ENCODE measurements at regions not wholly inside any gene's neighbourhood (a gene's known extent, or its start where the extent isn't known, plus 50 kb on each side); places are given as distances from the start of the nearest gene placed in this dataset.
"Not testable (repeated sequence)": the region's sequence is repeated elsewhere in the genome, so short reads cannot be mapped to it uniquely, and the experiment has no call there.

DNA sequence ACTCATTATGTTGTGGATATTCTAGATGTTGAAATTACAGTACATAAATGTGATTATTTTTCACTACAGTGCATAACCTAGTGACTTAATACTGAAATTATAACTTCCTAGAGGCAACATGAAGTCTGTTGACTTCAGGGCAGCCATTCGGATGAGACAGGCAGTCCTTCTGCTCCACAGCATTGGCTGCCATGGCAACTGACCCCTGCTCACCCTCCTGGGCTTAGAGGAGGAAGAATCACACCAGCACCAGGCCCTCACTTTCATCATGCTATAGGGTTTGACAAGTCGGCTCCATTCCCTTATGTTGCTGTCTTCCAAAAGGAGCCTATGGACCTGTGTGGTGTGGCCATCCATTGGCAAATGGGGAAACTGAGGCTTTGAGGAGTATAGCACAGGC, 233.5 kb upstream of the TMEM132C start:
- no peak for FAIRE-seq
- TF ChIP-seq, protein P1, sequence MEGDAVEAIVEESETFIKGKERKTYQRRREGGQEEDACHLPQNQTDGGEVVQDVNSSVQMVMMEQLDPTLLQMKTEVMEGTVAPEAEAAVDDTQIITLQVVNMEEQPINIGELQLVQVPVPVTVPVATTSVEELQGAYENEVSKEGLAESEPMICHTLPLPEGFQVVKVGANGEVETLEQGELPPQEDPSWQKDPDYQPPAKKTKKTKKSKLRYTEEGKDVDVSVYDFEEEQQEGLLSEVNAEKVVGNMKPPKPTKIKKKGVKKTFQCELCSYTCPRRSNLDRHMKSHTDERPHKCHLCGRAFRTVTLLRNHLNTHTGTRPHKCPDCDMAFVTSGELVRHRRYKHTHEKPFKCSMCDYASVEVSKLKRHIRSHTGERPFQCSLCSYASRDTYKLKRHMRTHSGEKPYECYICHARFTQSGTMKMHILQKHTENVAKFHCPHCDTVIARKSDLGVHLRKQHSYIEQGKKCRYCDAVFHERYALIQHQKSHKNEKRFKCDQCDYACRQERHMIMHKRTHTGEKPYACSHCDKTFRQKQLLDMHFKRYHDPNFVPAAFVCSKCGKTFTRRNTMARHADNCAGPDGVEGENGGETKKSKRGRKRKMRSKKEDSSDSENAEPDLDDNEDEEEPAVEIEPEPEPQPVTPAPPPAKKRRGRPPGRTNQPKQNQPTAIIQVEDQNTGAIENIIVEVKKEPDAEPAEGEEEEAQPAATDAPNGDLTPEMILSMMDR (IDR thresholded peaks at IDR 0.05; ENCODE audit: insufficient read depth, missing control alignments): no peak
- DNase-seq (ENCODE audit: insufficient read length, low spot score): no peak

DNA sequence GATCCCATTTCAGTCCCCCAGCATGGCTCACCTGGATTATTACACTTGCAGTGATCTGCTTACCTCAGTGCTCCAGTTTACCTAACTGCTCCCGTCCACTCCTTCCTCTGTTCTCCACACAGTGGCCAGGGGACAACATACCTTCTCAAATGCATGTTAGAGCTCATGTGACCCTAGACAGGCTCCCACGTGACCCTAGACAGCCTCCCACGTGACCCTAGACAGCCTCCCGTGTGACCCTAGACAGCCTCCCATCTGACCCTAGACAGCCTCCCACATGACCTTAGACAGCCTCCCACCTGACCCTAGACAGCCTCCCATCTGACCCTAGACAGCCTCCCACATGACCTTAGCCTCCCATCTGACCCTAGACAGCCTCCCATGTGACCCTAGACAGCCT, 226.0 kb upstream of the TMEM132C start:
- FAIRE-seq (no peak), DNase-seq (ENCODE audit: insufficient read length, low spot score) (no peak)
- TF ChIP-seq, protein P1 (IDR thresholded peaks at IDR 0.05; ENCODE audit: insufficient read depth, missing control alignments): no peak

DNA sequence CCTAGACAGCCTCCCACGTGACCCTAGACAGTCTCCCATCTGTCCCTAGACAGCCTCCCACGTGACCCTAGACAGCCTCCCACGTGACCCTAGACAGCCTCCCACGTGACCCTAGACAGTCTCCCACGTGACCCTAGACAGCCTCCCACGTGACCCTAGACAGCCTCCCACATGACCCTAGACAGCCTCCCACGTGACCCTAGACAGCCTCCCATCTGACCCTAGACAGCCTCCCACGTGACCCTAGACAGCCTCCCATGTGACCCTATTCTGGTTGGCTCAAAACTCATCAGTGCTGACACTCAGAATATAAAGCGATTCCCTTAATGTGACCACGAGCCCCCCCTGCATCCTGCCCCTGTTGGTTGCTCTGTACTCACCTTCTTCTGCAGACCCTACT, 224.7 kb upstream of the TMEM132C start:
- DNase-seq (ENCODE audit: insufficient read length, low spot score): not testable (repeated sequence)

DNA sequence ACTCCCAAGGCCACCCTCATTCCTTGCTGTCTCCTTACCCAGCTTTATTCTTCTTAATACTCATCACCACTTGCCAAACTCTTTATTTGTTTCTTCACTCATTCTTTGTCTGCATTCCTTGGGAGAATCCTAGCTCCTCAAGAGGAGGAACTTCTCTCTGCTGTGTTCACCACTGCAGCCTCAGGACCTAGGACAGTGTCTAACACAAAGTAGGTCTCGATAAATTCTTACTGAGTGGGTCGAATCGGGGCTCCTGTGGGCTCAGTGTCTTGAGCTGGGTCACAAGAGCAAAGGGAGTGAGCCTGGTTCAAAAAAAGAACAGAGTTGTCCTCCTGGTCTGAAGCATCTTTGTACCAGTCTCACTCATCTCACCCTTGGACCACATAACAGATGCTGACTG, 224.1 kb upstream of the TMEM132C start:
- DNase-seq (ENCODE audit: insufficient read length, low spot score) (no peak), FAIRE-seq (no peak)
- TF ChIP-seq, protein P1 (IDR thresholded peaks at IDR 0.05; ENCODE audit: insufficient read depth, missing control alignments): no peak

More for the DNA sequence above, 224.7 kb upstream of the TMEM132C start:
- not testable (repeated sequence) for FAIRE-seq

DNA sequence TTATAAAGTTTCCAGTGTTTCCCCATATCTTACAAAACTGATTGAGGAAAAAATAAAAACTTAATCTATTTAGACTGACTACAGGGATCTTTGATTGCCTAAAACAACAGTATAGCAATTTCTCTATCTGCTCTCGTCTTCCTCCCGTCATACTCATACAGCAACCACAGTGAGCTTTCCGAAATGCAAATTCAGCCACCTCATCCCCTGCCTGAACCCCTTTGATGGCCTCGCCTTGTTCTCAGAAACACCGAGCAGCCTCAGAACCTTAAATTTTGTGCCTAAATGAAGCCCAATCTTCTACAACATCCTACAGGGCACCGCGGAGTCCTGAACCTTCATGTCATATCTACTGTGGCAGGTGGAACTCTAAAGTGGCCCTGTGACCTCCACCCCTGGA, 223.7 kb upstream of the TMEM132C start:
- DNase-seq (ENCODE audit: insufficient read length, low spot score) (no peak), FAIRE-seq (no peak)
- TF ChIP-seq, protein P1 (IDR thresholded peaks at IDR 0.05; ENCODE audit: insufficient read depth, missing control alignments): no peak

DNA sequence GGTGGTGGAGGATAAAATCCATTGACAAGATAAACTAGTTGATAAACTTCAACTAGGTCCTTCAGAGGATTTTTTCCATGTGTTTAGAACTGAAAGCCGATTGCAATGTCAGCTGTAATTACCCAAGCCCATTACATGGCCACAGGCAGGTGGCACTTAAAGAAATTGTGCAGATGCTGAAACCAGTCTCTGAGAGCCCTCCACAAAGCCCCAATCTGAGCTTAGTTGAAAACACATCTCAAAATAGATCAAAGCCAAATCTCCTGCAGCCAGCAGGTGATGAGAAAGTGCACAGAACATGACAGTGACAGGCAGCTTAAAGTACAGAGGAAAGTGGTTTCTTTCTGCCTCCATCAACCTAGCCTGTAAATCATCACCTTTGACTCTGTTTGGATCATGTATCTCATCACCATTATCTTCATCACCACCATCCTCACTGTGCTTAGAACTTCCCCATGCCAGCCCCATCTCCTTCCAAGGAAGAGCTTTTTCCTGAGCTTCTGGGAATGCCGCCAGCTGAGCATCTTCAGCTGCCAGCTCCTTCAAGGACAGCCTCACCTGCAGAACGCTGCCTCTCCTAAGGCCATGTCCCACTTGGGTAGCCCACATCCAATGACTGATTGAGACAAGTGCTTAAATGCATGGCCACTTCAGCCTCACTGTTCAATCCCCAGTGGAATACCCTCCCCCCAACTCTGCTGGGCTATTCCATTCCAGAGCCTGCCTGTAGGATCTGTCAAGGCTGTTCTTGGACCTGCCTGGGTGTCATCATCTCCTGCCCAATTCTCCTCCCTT, 219.5 kb upstream of the TMEM132C start:
- FAIRE-seq (no peak), DNase-seq (ENCODE audit: insufficient read length, low spot score) (no peak)
- TF ChIP-seq, protein P1 (IDR thresholded peaks at IDR 0.05; ENCODE audit: insufficient read depth, missing control alignments): no peak

DNA sequence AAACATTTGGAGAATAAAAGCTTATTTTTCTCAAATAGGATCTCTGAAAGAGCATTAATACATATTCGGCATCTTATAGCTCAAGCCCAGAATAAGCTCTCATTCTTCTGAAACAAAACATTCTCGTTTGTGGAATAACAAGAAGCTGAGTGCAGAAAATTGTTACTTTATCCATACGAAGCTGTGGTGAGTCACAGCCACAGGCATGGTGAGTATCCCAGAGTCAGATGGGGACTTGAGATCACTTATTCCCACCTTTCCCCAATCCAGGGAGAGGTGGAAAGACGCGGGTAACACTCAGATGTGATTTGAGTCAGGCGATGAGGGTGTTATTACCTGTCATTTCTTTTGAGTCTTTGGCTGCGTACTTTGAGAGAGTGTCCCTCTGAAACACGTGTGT, 214.6 kb upstream of the TMEM132C start:
- DNase-seq (ENCODE audit: insufficient read length, low spot score) (no peak), FAIRE-seq (no peak)
- TF ChIP-seq, protein P1 (IDR thresholded peaks at IDR 0.05; ENCODE audit: insufficient read depth, missing control alignments): no peak
